ENCODE measurements at regions not wholly inside any gene's neighbourhood (a gene's known extent, or its start where the extent isn't known, plus 50 kb on each side); places are given as distances from the start of the nearest gene placed in this dataset.

GRCh38 chr1:87169263-87169910, 159.3 kb upstream of the LMO4 start:
- no peaks in the 10 kb centered on the region for H3K36me3 ChIP-seq (ENCODE audit: control insufficient read depth, insufficient read depth, low read length)
- Mint-ChIP-seq H3K9me3 (ENCODE audit: unreplicated experiment) (no peaks in the 10 kb centered on the region), H3K4me3 (ENCODE audit: unreplicated experiment) (no peak overlapping the region), H3K27me3 (ENCODE audit: insufficient read depth, unreplicated experiment) (peaks cover 7% of the 10 kb centered on the region), H3K36me3 (ENCODE audit: insufficient read depth, unreplicated experiment) (no peaks in the 10 kb centered on the region), H3K27ac (ENCODE audit: unreplicated experiment) (no peak overlapping the region), H3K4me1 (ENCODE audit: low read depth, unreplicated experiment) (no peaks in the 10 kb centered on the region)
- TF ChIP-seq CTCF (IDR thresholded peaks at IDR 0.05; ENCODE audit: insufficient read depth in 1 of 2, low read depth in 1 of 2, low read length in 1 of 2, severe bottlenecking in 1 of 2, unreplicated experiment in 1 of 2), result no peak
- DNase-seq, result no peak
- intact Hi-C loops (cut with micrococcal nuclease; ENCODE audit: unreplicated experiment), result no loop called here
- ChIA-PET POLR2A (no interaction called here), CTCF (no interaction called here)
- H3K4me3 ChIP-seq (ENCODE audit: low read depth, low read length), result no peak overlapping the region
- no peaks in the 10 kb centered on the region for H3K9me3 ChIP-seq
- no TSS peak for BruUV-seq (replicated peaks)
- no peaks in the 10 kb centered on the region for H3K4me1 ChIP-seq
- no peaks in the 10 kb centered on the region; the same call in 1 of the 2 replicates for H3K27me3 ChIP-seq (replicated peaks; ENCODE audit: control insufficient read depth, insufficient read depth, low read length)

DNA sequence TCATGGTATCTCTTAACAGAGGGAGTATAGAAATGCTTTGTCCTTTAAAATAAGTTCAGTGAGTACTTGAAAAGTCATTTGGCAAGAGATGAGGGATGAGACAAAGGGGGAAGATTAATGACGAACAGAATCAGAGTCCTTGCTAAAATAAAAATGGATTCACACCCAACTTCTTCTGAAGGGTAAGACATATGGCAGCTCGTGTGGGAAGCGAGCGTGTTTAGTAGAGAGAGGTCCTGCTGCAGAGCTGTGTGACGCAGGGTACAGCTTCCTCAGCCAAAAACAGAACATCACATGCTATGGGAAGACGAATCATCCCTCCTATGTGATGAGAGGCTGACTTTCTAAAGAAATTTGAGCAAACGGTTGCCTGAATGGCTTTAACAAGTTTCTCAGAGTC, 158.5 kb upstream of the LMO4 start:
- no peak for DNase-seq
- H3K27me3 ChIP-seq (replicated peaks; ENCODE audit: control insufficient read depth, insufficient read depth, low read length), result no peaks in the 10 kb centered on the region; the same call in 1 of the 2 replicates
- Mint-ChIP-seq H3K36me3 (ENCODE audit: insufficient read depth, unreplicated experiment) (no peaks in the 10 kb centered on the region), H3K4me3 (ENCODE audit: unreplicated experiment) (no peak overlapping the region), H3K9me3 (ENCODE audit: unreplicated experiment) (no peaks in the 10 kb centered on the region), H3K27ac (ENCODE audit: unreplicated experiment) (no peak overlapping the region), H3K4me1 (ENCODE audit: low read depth, unreplicated experiment) (no peaks in the 10 kb centered on the region), H3K27me3 (ENCODE audit: insufficient read depth, unreplicated experiment) (peaks cover 6% of the 10 kb centered on the region)
- TF ChIP-seq CTCF (IDR thresholded peaks at IDR 0.05; ENCODE audit: insufficient read depth in 1 of 2, low read depth in 1 of 2, low read length in 1 of 2, severe bottlenecking in 1 of 2, unreplicated experiment in 1 of 2), result no peak
- no peaks in the 10 kb centered on the region for H3K36me3 ChIP-seq (ENCODE audit: control insufficient read depth, insufficient read depth, low read length)
- H3K4me1 ChIP-seq, result no peaks in the 10 kb centered on the region
- H3K4me3 ChIP-seq (ENCODE audit: low read depth, low read length), result no peak overlapping the region
- no TSS peak for BruUV-seq (replicated peaks)
- intact Hi-C loops (cut with micrococcal nuclease; ENCODE audit: unreplicated experiment), result no loop called here
- ChIA-PET POLR2A (no interaction called here), CTCF (no interaction called here)
- no peaks in the 10 kb centered on the region for H3K9me3 ChIP-seq

- H3K9me3 Mint-ChIP-seq (ENCODE audit: unreplicated experiment), result no peaks in the 10 kb centered on the region
- intact Hi-C loops (cut with micrococcal nuclease; ENCODE audit: unreplicated experiment), result no loop called here
- no peak overlapping the region for H3K4me3 ChIP-seq (ENCODE audit: low read depth, low read length)
- H3K27me3 Mint-ChIP-seq (ENCODE audit: insufficient read depth, unreplicated experiment), result peaks cover 7% of the 10 kb centered on the region
- H3K9me3 ChIP-seq, result no peaks in the 10 kb centered on the region
- CTCF ChIA-PET, result no interaction called here
- BruUV-seq (replicated peaks), result no TSS peak
- no peaks in the 10 kb centered on the region for H3K36me3 Mint-ChIP-seq (ENCODE audit: insufficient read depth, unreplicated experiment)
- DNase-seq, result no peak
- H3K36me3 ChIP-seq (ENCODE audit: control insufficient read depth, insufficient read depth, low read length), result no peaks in the 10 kb centered on the region
- H3K27me3 ChIP-seq (replicated peaks; ENCODE audit: control insufficient read depth, insufficient read depth, low read length), result no peaks in the 10 kb centered on the region; the same call in 1 of the 2 replicates
- POLR2A ChIA-PET, result no interaction called here
- no peak for TF ChIP-seq CTCF (IDR thresholded peaks at IDR 0.05; ENCODE audit: insufficient read depth in 1 of 2, low read depth in 1 of 2, low read length in 1 of 2, severe bottlenecking in 1 of 2, unreplicated experiment in 1 of 2)
- H3K4me1 Mint-ChIP-seq (ENCODE audit: low read depth, unreplicated experiment), result no peaks in the 10 kb centered on the region
- no peaks in the 10 kb centered on the region for H3K4me1 ChIP-seq
- H3K4me3 Mint-ChIP-seq (ENCODE audit: unreplicated experiment), result no peak overlapping the region
- no peak overlapping the region for H3K27ac Mint-ChIP-seq (ENCODE audit: unreplicated experiment)
Observed at GRCh38 chr1:87170931-87171598, 157.6 kb upstream of the LMO4 start.

Measured in Caco-2 (cell line).